IPS-NIHi11 (cell line): ENCODE measurements at regions not wholly inside any gene's neighbourhood (a gene's known extent, or its start where the extent isn't known, plus 50 kb on each side); places are given as distances from the start of the nearest gene placed in this dataset.
"Not testable (repeated sequence)": the region's sequence is repeated elsewhere in the genome, so short reads cannot be mapped to it uniquely, and the experiment has no call there.

Source experiments
- DNase-seq: peaks from one replicate; pipeline ENCODE4 v3.0.0; 2012; ENCODE audit warnings: mixed read lengths, low spot score

DNA sequence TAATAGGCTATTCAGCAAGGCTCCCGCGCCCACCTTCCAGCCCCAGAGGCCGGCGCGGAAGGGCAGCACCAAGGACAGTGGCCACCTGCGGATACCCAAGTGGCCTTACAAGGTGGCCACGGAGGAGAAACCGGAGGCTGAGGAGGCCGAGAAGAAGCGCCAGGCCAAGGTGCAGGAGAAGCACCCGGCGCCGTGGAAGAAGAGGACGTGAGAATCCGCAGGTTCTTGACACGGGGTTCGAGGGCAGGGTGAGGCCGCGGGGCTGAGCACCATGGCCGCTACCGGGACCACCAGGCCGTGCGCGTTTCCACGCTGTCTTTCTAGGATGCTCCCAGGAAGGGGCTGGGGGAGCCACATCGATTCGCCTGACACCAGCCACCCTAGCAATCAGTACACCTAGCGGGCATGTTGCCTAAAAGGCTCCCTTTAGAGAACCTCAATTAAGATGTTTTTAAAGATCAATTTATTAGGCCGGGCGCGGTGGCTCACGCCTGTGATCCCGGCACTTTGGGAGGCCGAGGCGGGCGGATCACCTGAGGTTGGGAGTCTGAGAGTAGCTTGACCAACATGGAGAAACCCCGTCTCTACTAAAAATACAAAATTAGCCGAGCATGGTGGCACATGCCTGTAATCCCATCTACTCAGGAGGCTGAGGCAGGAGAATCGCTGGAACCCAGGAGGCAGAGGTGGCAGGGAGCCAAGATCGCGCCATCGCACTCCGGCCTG, 134.3 kb upstream of the OR4C13 start:
- not testable (repeated sequence) for DNase-seq

DNA sequence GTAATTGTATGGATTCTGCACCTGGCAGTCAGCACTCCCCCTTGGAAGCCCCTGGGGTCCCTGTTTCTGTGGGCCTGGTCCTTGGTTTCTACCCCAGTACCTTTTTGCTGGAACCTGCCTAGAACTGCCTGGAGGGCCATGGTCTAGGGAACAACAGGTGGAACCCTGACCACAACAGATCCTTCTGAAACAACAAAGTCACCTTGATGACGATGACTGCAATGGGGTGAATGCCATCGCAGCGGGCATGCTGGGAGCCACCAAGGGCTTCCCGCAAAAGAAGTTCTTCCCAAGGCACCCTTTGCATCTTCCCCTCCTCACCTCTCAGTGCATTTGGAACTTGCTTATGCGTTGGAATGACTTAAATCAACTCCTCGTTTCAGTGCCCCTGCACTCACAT, 129.0 kb upstream of the OR4C13 start:
- not testable (repeated sequence) for DNase-seq

DNA sequence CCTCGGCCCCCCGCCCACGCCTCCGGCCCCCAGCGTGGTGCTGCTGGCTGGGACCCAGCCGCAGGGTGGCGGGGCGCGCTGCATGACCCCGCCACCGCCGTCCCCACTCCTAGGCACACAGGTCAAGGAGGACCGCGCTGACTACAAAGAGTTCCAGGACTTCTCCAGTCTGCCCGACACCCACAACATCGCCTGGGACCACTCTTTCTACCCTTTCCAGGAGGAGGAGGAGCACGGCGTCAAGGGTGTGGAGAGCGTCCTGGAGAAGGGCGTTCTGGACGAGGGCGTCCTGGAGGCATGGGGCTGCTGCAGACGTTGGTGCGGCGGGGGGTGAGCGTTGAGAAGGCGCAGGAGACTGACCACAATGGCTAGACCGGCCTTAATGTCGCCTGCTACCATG, 101.7 kb upstream of the OR4C13 start:
- DNase-seq = not testable (repeated sequence)

DNA sequence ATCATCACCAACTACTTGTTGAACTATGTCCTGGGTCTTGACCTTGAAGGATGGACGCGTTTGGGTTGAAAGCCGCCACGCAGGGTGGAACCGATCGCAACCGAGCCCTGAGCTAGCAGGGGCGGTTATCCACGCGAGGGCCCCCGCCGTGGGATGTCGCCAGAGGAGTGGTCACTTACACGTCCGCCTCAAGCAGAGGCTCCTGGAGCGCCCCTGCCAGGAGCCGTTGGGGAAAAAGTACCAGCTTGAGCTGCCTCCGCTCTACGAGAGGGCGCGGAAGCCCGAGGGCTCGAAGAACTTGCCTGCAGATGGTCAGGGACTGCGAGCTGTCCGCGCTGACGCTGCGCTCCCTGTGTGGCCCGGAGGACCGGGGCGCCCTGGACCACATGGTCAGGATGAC, 100.7 kb upstream of the OR4C13 start:
- DNase-seq = no peak

DNA sequence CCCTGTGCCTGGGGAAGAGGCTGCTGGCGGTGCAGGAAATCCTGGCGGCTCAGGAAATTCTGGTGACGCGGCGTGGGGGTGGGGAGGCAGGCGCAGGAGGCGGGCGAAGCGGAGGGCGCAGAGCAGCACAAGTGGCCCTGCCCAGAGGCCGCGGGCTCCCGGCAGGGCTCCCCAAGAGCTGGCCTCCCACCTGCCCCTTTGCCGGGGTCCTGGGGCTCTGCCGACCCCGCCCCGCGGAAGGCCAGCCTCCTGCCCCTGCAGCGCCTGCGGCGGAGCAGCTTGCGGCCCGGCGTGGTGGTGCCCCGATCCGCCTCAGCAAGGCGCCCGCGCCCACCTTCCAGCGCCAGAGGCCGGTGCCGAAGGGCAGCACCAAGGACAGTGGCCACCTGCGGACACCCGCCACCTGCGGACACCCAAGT, 100.2 kb upstream of the OR4C13 start:
- DNase-seq = no peak

DNA sequence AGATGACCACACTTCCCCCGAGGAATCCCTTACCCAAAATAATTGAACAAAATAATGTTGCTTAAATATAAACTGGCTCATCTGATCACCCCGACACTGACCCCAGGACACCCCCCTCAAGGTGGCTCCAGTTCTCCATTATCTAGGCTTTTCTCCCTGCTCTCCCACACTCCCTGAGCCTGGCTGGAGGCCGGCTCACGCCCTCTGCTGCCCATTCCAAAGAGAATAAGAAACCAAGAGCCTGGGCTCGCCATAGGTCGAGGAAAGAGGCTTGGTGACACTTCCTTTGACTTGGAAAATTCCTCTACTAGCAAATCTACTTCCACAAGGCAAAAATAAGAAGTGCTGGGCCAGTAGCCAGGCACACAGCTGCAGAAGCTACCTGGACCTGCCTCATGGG, 63.3 kb upstream of the OR4C13 start:
- not testable (repeated sequence) for DNase-seq

DNA sequence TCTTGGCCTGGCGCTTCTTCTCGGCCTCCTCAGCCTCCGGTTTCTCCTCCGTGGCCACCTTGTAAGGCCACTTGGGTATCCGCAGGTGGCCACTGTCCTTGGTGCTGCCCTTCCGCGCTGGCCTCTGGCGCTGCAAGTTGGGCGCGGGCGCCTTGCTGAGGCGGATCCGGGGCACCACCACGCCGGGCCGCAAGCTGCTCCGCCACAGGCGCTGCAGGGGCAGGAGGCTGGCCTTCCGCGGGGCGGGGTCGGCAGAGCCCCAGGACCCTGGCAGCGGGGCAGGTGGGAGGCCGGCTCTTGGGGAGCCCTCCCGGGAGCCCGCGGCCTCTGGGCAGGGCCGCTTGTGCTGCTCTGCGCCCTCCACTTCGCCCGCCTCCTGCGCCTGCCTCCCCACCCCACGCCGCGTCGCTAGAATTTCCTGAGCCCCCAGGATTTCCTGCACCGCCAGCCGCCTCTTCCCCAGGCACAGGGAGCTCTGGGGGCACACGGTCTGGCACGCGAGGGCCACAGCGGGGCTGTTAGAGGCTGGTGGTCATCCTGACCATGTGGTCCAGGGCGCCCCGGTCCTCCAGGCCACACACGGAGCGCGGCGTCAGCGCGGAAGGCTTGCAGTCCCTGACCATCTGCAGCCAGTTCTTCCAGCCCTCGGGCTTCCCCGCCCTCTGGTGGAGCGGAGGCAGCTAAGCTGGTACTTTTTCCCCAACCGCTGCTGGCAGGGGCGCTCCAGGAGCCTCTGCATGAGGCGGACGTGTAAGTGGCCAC, 60.1 kb upstream of the OR4C13 start:
- not testable (repeated sequence) for DNase-seq

DNA sequence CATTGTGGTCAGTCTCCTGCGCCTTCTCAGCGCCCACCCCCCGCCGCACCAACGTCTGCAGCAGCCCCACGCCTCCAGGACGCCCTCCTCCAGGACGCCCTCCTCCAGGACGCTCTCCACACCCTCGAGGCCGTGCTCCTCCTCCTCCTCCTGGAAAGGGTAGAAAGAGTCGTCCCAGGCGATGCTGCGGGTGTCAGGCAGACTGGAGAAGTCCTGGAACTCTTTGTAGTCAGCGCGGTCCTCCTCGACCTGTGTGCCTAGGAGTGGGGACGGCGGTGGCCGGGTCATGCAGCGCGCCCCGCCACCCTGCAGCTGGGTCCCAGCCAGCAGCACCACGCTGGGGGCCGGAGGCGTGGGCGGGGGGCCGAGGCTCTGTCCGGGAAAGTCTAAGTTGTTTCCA, 58.7 kb upstream of the OR4C13 start:
- DNase-seq = not testable (repeated sequence)
